ENCODE measurements at regions not wholly inside any gene's neighbourhood (a gene's known extent, or its start where the extent isn't known, plus 50 kb on each side); places are given as distances from the start of the nearest gene placed in this dataset.
"Not testable (repeated sequence)": the region's sequence is repeated elsewhere in the genome, so short reads cannot be mapped to it uniquely, and the experiment has no call there.

- Histone ChIP-seq H3K27me3 (no peaks in the 10 kb centered on the region), H3K27ac (no peak overlapping the region), H3K4me1 (no peaks in the 10 kb centered on the region), H3K36me3 (no peaks in the 10 kb centered on the region), H3K9me3 (no peaks in the 10 kb centered on the region), H3K4me3 (no peak overlapping the region)
- no peak for TF ChIP-seq CTCF (IDR thresholded peaks at IDR 0.05)
- intact Hi-C loops (cut with DNase I; ENCODE audit: low total_unique reads): no loop called here
- DNase-seq: no peak
Measured at GRCh38 chr9:61671276-61671973, 481.6 kb downstream of the SPATA31A7 start.

GRCh38 chr9:61672107-61672541 is 482.3 kb downstream of the SPATA31A7 start:
- intact Hi-C loops (cut with DNase I; ENCODE audit: low total_unique reads); H3K4me3 ChIP-seq; H3K27me3 ChIP-seq; H3K27ac ChIP-seq; H3K36me3 ChIP-seq; DNase-seq; H3K9me3 ChIP-seq; H3K4me1 ChIP-seq: not testable (repeated sequence)

- H3K36me3 ChIP-seq; H3K4me1 ChIP-seq; H3K4me3 ChIP-seq; intact Hi-C loops (cut with DNase I; ENCODE audit: low total_unique reads); H3K27me3 ChIP-seq; H3K27ac ChIP-seq; H3K9me3 ChIP-seq: not testable (repeated sequence)
- peak in 1 of 2 donors; percentile 31 for DNase-seq
Measured at GRCh38 chr9:61672645-61673167, 482.9 kb downstream of the SPATA31A7 start.

- Histone ChIP-seq H3K4me3 (no peak overlapping the region), H3K9me3 (no peaks in the 10 kb centered on the region), H3K27ac (no peak overlapping the region), H3K27me3 (no peaks in the 10 kb centered on the region), H3K36me3 (no peaks in the 10 kb centered on the region), H3K4me1 (no peaks in the 10 kb centered on the region)
- intact Hi-C loops (cut with DNase I; ENCODE audit: low total_unique reads): no loop called here
- TF ChIP-seq CTCF (IDR thresholded peaks at IDR 0.05): no peak
- DNase-seq: no peak
Measured at GRCh38 chr9:61673247-61673646, 483.4 kb downstream of the SPATA31A7 start.

- intact Hi-C loops (cut with DNase I; ENCODE audit: low total_unique reads): no loop called here
- DNase-seq: peak in 1 of 2 donors; percentile 58
- no peak overlapping the region for H3K27ac ChIP-seq
Measured at GRCh38 chr9:61673664-61674381, 484.0 kb downstream of the SPATA31A7 start.

GRCh38 chr9:61674465-61674864 is 484.6 kb downstream of the SPATA31A7 start:
- Histone ChIP-seq H3K27ac (no peak overlapping the region), H3K9me3 (no peaks in the 10 kb centered on the region), H3K27me3 (no peaks in the 10 kb centered on the region), H3K4me3 (no peak overlapping the region), H3K36me3 (no peaks in the 10 kb centered on the region), H3K4me1 (no peaks in the 10 kb centered on the region)
- intact Hi-C loops (cut with DNase I; ENCODE audit: low total_unique reads): no loop called here
- peak in 1 of 2 donors; percentile 28 for DNase-seq
- no peak for TF ChIP-seq CTCF (IDR thresholded peaks at IDR 0.05)

More at GRCh38 chr9:61673664-61674381, 484.0 kb downstream of the SPATA31A7 start:
- H3K27me3 ChIP-seq: no peaks in the 10 kb centered on the region
- no peak overlapping the region for H3K4me3 ChIP-seq
- no peaks in the 10 kb centered on the region for H3K9me3 ChIP-seq
- H3K4me1 ChIP-seq: no peaks in the 10 kb centered on the region
- TF ChIP-seq CTCF (IDR thresholded peaks at IDR 0.05): no peak
- no peaks in the 10 kb centered on the region for H3K36me3 ChIP-seq

Measured in tibial artery (tissue), 4 donors.